Right lobe of liver (tissue), 4 donors: ENCODE measurements at regions not wholly inside any gene's neighbourhood (a gene's known extent, or its start where the extent isn't known, plus 50 kb on each side); places are given as distances from the start of the nearest gene placed in this dataset.

Experiments used
- CTCF ChIP-seq, 4 donors: fragments of 200-600 bp in 3 of 4; fragments of 450-650 bp in 1 of 4; IDR thresholded peaks; one replicate each; pipeline versions ENCODE4 v1.5.1 to v1.8.0; 2016 to 2022; ENCODE audit warnings: antibody characterized with exemption in 4 of 4, mild to moderate bottlenecking in 2 of 4
- POLR2A ChIP-seq: fragments of 450-650 bp; IDR thresholded peaks from one replicate; pipeline ENCODE4 v1.6.1; 2017; ENCODE audit warnings: antibody characterized with exemption, mild to moderate bottlenecking
- donor health status: DM: no; HTN: no; CAD: no.
- donor health status: DM: no; HTN: no; CAD: no.
- donor health status: DM: no; HTN: yes; CAD: no.

DNA sequence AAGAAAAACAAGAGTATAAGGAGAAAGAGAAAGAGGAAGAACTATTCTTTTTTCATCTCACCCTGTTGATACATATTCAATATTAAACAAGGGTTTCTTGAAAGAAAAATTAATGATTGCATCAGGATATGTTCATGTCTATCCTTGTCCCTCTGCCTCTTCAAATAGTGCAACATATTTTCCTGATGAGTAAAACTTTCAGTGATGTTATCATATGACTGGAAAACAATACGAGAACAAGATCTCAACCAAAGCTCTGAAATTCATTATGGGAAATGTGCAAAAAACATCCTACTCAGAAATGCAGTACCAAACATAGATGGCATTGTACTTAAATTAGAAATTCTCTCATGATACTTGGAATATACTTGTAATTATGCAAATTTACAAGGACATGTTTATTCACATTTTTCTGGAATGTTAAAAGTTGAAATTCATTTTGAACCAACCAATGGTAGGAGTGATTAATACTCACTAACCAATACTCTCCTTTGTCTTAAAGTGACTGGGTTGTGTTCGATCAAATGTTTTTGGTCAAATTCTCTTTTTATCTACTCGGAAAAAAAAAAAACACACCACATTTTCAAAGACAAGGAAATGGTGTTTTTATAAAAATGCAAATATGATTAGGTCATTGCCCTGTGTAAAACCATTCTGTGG is 148.9 kb upstream of the GULP1 start:
- no peak for TF ChIP-seq POLR2A
- TF ChIP-seq CTCF (IDR thresholded peaks at IDR 0.05) = no peak
